GM23248 (cell line): ENCODE measurements at regions not wholly inside any gene's neighbourhood (a gene's known extent, or its start where the extent isn't known, plus 50 kb on each side); places are given as distances from the start of the nearest gene placed in this dataset.
"Not testable (repeated sequence)": the region's sequence is repeated elsewhere in the genome, so short reads cannot be mapped to it uniquely, and the experiment has no call there.

ENCODE experiments used
- EZH2 ChIP-seq: fragments of 200-600 bp; sonication (generic); IDR thresholded peaks from 2 replicates; pipeline ENCODE4 v1.6.1; 2018; ENCODE audit warnings: antibody characterized with exemption, mild to moderate bottlenecking; ENCODE audit not compliant: insufficient read depth, poor library complexity, severe bottlenecking
- EZH2phosphoT487 ChIP-seq: fragments of 200-600 bp; sonication (generic); IDR thresholded peaks from 2 replicates; pipeline ENCODE4 v1.6.1; 2018; ENCODE audit warnings: antibody characterized with exemption, moderate library complexity, mild to moderate bottlenecking, low read depth; ENCODE audit not compliant: insufficient read depth

DNA sequence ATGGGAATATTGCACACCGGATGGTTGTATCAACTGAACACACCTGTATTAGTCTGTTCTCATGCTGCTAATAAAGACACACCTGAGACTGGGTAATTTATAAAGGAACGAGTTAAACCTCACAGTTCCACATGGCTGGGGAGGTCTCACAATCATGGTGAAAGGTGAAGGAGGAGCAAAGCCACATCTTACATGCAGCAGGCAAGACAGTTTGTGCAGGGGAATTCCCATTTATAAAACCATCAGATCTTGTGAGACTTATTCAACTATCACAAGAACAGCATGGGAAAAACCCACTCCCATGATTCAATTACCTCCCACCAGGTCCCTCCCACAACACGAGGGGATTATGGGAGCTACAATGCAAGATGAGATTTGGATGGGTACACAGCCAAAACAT lies 613.5 kb downstream of the NTRK3 start:
- not testable (repeated sequence) for TF ChIP-seq EZH2, EZH2phosphoT487
